GM12892 (cell line): ENCODE measurements at regions not wholly inside any gene's neighbourhood (a gene's known extent, or its start where the extent isn't known, plus 50 kb on each side); places are given as distances from the start of the nearest gene placed in this dataset.
"Not testable (repeated sequence)": the region's sequence is repeated elsewhere in the genome, so short reads cannot be mapped to it uniquely, and the experiment has no call there.

ENCODE experiments used
- POLR2A ChIP-seq: IDR thresholded peaks from 2 replicates; pipeline ENCODE4 v1.6.1; 2011; ENCODE audit warnings: low read depth, low read length, control low read depth
- POLR2AphosphoS5 ChIP-seq: IDR thresholded peaks from 2 replicates; pipeline ENCODE4 v1.6.1; 2011; ENCODE audit warnings: low read depth, low read length, control low read depth
- TAF1 ChIP-seq: IDR thresholded peaks from 2 replicates; pipeline ENCODE4 v1.6.1; 2011; ENCODE audit warnings: low read depth, mild to moderate bottlenecking, control low read depth, low read length, borderline replicate concordance

- TF ChIP-seq POLR2AphosphoS5, POLR2A, TAF1: not testable (repeated sequence)
Observed at GRCh38 chr1:143850637-143851036, 121.1 kb downstream of the FAM72C start.
